ENCODE measurements at regions not wholly inside any gene's neighbourhood (a gene's known extent, or its start where the extent isn't known, plus 50 kb on each side); places are given as distances from the start of the nearest gene placed in this dataset.

GRCh38 chr1:244211559-244211944, 160.5 kb downstream of the ZBTB18 start:
- TF ChIP-seq CTCF (IDR thresholded peaks at IDR 0.05 in 2 of 3, conservative IDR thresholded peaks at IDR 0.05 in 1 of 3; ENCODE audit: control insufficient read depth in 2 of 3, extremely low read depth in 1 of 3, insufficient read depth in 1 of 3, low read depth in 3 of 3, low read length in 3 of 3): no peak
- TF ChIP-seq, protein P1, sequence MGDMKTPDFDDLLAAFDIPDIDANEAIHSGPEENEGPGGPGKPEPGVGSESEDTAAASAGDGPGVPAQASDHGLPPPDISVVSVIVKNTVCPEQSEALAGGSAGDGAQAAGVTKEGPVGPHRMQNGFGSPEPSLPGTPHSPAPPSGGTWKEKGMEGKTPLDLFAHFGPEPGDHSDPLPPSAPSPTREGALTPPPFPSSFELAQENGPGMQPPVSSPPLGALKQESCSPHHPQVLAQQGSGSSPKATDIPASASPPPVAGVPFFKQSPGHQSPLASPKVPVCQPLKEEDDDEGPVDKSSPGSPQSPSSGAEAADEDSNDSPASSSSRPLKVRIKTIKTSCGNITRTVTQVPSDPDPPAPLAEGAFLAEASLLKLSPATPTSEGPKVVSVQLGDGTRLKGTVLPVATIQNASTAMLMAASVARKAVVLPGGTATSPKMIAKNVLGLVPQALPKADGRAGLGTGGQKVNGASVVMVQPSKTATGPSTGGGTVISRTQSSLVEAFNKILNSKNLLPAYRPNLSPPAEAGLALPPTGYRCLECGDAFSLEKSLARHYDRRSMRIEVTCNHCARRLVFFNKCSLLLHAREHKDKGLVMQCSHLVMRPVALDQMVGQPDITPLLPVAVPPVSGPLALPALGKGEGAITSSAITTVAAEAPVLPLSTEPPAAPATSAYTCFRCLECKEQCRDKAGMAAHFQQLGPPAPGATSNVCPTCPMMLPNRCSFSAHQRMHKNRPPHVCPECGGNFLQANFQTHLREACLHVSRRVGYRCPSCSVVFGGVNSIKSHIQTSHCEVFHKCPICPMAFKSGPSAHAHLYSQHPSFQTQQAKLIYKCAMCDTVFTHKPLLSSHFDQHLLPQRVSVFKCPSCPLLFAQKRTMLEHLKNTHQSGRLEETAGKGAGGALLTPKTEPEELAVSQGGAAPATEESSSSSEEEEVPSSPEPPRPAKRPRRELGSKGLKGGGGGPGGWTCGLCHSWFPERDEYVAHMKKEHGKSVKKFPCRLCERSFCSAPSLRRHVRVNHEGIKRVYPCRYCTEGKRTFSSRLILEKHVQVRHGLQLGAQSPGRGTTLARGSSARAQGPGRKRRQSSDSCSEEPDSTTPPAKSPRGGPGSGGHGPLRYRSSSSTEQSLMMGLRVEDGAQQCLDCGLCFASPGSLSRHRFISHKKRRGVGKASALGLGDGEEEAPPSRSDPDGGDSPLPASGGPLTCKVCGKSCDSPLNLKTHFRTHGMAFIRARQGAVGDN (IDR thresholded peaks at IDR 0.05): no peak
- TF ChIP-seq RFX5 (IDR thresholded peaks at IDR 0.05; ENCODE audit: low read depth, low read length): no peak
- TF ChIP-seq, protein P2, sequence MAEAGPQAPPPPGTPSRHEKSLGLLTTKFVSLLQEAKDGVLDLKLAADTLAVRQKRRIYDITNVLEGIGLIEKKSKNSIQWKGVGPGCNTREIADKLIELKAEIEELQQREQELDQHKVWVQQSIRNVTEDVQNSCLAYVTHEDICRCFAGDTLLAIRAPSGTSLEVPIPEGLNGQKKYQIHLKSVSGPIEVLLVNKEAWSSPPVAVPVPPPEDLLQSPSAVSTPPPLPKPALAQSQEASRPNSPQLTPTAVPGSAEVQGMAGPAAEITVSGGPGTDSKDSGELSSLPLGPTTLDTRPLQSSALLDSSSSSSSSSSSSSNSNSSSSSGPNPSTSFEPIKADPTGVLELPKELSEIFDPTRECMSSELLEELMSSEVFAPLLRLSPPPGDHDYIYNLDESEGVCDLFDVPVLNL (IDR thresholded peaks at IDR 0.05; ENCODE audit: low read depth, low read length): no peak
- TF ChIP-seq, protein P3, sequence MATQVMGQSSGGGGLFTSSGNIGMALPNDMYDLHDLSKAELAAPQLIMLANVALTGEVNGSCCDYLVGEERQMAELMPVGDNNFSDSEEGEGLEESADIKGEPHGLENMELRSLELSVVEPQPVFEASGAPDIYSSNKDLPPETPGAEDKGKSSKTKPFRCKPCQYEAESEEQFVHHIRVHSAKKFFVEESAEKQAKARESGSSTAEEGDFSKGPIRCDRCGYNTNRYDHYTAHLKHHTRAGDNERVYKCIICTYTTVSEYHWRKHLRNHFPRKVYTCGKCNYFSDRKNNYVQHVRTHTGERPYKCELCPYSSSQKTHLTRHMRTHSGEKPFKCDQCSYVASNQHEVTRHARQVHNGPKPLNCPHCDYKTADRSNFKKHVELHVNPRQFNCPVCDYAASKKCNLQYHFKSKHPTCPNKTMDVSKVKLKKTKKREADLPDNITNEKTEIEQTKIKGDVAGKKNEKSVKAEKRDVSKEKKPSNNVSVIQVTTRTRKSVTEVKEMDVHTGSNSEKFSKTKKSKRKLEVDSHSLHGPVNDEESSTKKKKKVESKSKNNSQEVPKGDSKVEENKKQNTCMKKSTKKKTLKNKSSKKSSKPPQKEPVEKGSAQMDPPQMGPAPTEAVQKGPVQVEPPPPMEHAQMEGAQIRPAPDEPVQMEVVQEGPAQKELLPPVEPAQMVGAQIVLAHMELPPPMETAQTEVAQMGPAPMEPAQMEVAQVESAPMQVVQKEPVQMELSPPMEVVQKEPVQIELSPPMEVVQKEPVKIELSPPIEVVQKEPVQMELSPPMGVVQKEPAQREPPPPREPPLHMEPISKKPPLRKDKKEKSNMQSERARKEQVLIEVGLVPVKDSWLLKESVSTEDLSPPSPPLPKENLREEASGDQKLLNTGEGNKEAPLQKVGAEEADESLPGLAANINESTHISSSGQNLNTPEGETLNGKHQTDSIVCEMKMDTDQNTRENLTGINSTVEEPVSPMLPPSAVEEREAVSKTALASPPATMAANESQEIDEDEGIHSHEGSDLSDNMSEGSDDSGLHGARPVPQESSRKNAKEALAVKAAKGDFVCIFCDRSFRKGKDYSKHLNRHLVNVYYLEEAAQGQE (IDR thresholded peaks at IDR 0.05; ENCODE audit: low read depth, low read length): no peak
- TF ChIP-seq FOXM1 (IDR thresholded peaks at IDR 0.05; ENCODE audit: low read depth, low read length): no peak
- no peak for TF ChIP-seq PAX8 (IDR thresholded peaks at IDR 0.05)
- TF ChIP-seq TAF1 (IDR thresholded peaks at IDR 0.05; ENCODE audit: borderline replicate concordance, low read depth, low read length): no peak
- TF ChIP-seq GABPA (IDR thresholded peaks at IDR 0.05; ENCODE audit: low read depth): no peak
